ENCODE measurements at regions not wholly inside any gene's neighbourhood (a gene's known extent, or its start where the extent isn't known, plus 50 kb on each side); places are given as distances from the start of the nearest gene placed in this dataset.

DNA sequence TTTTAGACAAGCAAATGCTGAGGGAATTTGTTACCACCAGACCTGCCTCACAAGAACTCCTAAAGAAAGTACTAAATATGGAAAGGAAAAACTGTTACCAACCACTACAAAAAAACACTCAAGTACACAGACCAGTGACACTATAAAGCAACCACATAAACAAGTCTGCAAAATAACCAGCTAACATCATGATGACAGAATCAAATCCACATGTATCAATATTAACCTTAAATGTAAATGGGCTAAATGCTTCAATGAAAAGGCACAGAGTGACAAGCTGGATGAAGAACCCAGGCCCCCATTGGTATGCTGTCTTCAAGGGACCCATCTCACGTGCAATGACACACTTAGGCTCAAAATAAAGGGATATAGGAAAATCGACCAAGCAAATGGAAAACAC lies 529.9 kb upstream of the CAMK1G start:
- TF ChIP-seq, protein P1, sequence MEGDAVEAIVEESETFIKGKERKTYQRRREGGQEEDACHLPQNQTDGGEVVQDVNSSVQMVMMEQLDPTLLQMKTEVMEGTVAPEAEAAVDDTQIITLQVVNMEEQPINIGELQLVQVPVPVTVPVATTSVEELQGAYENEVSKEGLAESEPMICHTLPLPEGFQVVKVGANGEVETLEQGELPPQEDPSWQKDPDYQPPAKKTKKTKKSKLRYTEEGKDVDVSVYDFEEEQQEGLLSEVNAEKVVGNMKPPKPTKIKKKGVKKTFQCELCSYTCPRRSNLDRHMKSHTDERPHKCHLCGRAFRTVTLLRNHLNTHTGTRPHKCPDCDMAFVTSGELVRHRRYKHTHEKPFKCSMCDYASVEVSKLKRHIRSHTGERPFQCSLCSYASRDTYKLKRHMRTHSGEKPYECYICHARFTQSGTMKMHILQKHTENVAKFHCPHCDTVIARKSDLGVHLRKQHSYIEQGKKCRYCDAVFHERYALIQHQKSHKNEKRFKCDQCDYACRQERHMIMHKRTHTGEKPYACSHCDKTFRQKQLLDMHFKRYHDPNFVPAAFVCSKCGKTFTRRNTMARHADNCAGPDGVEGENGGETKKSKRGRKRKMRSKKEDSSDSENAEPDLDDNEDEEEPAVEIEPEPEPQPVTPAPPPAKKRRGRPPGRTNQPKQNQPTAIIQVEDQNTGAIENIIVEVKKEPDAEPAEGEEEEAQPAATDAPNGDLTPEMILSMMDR (conservative IDR thresholded peaks at IDR 0.05 in 1 of 2, IDR thresholded peaks at IDR 0.05 in 1 of 2; ENCODE audit: extremely low read depth in 1 of 2, insufficient read depth in 1 of 2, low read depth in 1 of 2, low read length in 2 of 2) = no peak
- no peak for TF ChIP-seq EZH2 (IDR thresholded peaks at IDR 0.05; ENCODE audit: borderline replicate concordance, low read length)
